ENCODE measurements at regions not wholly inside any gene's neighbourhood (a gene's known extent, or its start where the extent isn't known, plus 50 kb on each side); places are given as distances from the start of the nearest gene placed in this dataset.

GRCh38 chr7:81534996-81535395 is 234.9 kb downstream of the HGF start:
- TF ChIP-seq POLR2A (IDR thresholded peaks at IDR 0.05) (no peak), EP300 (IDR thresholded peaks at IDR 0.05) (no peak), CTCF (IDR thresholded peaks at IDR 0.05) (no peak)
- Histone ChIP-seq H3K4me3 (no peak overlapping the region), H3K4me1 (ENCODE audit: insufficient read depth) (no peaks in the 10 kb centered on the region), H3K27ac (no peak overlapping the region), H3K36me3 (no peaks in the 10 kb centered on the region), H3K9me3 (no peaks in the 10 kb centered on the region), H3K27me3 (no peaks in the 10 kb centered on the region)
- intact Hi-C loops (cut with DNase I), result no loop called here
- no peak for DNase-seq
- WGBS, 3 donors, result 76 to 93% (median 89%) methylated on average over 1 of the region's 1 CpG

DNA sequence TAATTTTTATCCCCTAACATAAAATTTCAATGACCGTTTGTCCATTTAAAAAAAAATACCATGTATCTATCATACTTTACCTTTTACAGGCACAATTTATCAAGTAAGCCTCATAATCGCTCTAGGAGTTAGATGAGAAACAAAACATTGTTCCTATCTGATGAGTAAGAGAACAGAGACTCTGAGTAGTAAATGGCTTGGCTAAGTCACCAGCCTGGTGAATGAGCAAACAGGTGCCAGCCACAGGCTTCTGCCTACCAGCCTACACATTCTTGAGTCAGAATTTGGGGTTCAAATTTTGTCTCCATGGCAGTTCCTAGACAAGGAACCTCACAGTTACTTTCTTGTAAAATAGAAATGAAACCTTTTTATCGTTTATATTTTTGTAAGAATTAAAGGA is 235.4 kb downstream of the HGF start:
- no peak for TF ChIP-seq POLR2A (IDR thresholded peaks at IDR 0.05)
- TF ChIP-seq EP300 (IDR thresholded peaks at IDR 0.05), result no peak
- no peak for TF ChIP-seq CTCF (IDR thresholded peaks at IDR 0.05)
- WGBS, 3 donors, result 83 to 89% (median 88%) methylated on average over 3 of the region's 3 CpGs

GRCh38 chr7:81533931-81534330 is 235.9 kb downstream of the HGF start:
- no peaks in the 10 kb centered on the region for H3K27me3 ChIP-seq
- TF ChIP-seq EP300 (IDR thresholded peaks at IDR 0.05) (no peak), CTCF (IDR thresholded peaks at IDR 0.05) (no peak), POLR2A (IDR thresholded peaks at IDR 0.05) (no peak)
- H3K36me3 ChIP-seq, result no peaks in the 10 kb centered on the region
- no peak overlapping the region for H3K4me3 ChIP-seq
- no peak for DNase-seq
- no peak overlapping the region for H3K27ac ChIP-seq
- intact Hi-C loops (cut with DNase I), result no loop called here
- no peaks in the 10 kb centered on the region for H3K9me3 ChIP-seq
- no peaks in the 10 kb centered on the region for H3K4me1 ChIP-seq (ENCODE audit: insufficient read depth)

More for the DNA sequence above, 235.4 kb downstream of the HGF start:
- H3K27me3 ChIP-seq, result no peaks in the 10 kb centered on the region
- no peak overlapping the region for H3K27ac ChIP-seq
- H3K36me3 ChIP-seq, result no peaks in the 10 kb centered on the region
- intact Hi-C loops (cut with DNase I), result no loop called here
- H3K9me3 ChIP-seq, result no peaks in the 10 kb centered on the region
- no peak overlapping the region for H3K4me3 ChIP-seq
- DNase-seq, result no peak
- no peaks in the 10 kb centered on the region for H3K4me1 ChIP-seq (ENCODE audit: insufficient read depth)

- no peak overlapping the region for H3K27ac ChIP-seq
Measured at GRCh38 chr7:81533426-81533825, 236.4 kb downstream of the HGF start.

More at GRCh38 chr7:81533426-81533825, 236.4 kb downstream of the HGF start:
- H3K9me3 ChIP-seq, result no peaks in the 10 kb centered on the region
- no peak overlapping the region for H3K4me3 ChIP-seq
- H3K27me3 ChIP-seq, result no peaks in the 10 kb centered on the region
- DNase-seq, result no peak
- TF ChIP-seq CTCF (IDR thresholded peaks at IDR 0.05), result no peak
- TF ChIP-seq EP300 (IDR thresholded peaks at IDR 0.05), result no peak
- TF ChIP-seq POLR2A (IDR thresholded peaks at IDR 0.05), result no peak
- H3K36me3 ChIP-seq, result no peaks in the 10 kb centered on the region
- intact Hi-C loops (cut with DNase I), result no loop called here
- H3K4me1 ChIP-seq (ENCODE audit: insufficient read depth), result no peaks in the 10 kb centered on the region

Data from ovary (tissue), 7 donors.